ENCODE measurements at regions not wholly inside any gene's neighbourhood (a gene's known extent, or its start where the extent isn't known, plus 50 kb on each side); places are given as distances from the start of the nearest gene placed in this dataset.

- TF ChIP-seq POLR2AphosphoS5 (IDR thresholded peaks at IDR 0.05; ENCODE audit: insufficient read depth in 1 of 2, low read depth in 1 of 2) (peak in 1 of 2 donors; percentile 38), POLR2A (IDR thresholded peaks at IDR 0.05) (no peak), CTCF (IDR thresholded peaks at IDR 0.05) (no peak)
These were observed 101.1 kb downstream of the AREG start for GRCh38 chr4:74546057-74546456.
